HG03095 (cell line): ENCODE measurements at regions not wholly inside any gene's neighbourhood (a gene's known extent, or its start where the extent isn't known, plus 50 kb on each side); places are given as distances from the start of the nearest gene placed in this dataset.

ENCODE experiments used
- ATAC-seq: cut with Tn5 transposase; IDR thresholded peaks from one replicate; pipeline ENCODE4 v1.9.1; 2021; ENCODE audit warnings: moderate library complexity; ENCODE audit not compliant: unreplicated experiment

DNA sequence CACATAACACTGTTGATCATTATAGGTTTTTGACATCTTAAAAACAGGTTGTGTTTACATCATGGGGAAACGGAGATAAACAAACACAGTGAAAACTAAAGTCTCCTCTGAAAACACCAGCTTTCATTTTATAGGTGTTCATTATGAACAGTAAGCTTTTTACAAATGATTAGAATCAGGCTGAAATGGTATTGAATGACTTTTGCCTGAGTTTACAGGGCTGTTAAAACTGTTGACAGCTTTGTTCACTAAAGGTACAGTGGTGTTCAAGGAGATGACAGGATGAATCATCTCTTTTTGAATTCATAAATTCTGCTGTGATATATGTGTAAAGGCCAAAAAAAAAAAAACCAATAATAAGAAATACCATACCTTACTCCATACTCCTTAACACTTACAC lies 184.6 kb upstream of the CNTN5 start:
- ATAC-seq: no peak

- ATAC-seq: no peak
Measured at GRCh38 chr11:98842187-98842586, 178.6 kb upstream of the CNTN5 start.

- no peak for ATAC-seq
Measured at GRCh38 chr11:98862169-98862568, 158.6 kb upstream of the CNTN5 start.

DNA sequence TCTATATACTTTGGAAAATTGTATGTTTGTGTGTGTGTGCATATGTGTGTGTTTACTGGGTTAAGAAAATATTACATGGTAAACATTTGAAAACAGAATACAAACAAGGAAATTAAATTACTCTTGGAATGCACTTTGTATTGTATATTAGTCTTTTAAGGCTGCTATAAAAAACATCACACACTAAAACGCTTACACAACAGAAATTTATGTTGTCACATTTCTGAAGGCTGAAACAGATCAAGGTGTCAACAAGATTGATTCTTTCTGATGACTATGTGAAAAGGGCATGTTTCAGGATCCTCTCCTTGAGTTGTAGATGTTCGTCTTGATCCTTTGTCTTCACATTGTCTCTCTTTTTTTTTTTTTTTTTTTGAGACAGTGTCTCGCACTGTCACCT lies 149.1 kb upstream of the CNTN5 start:
- ATAC-seq: no peak

- ATAC-seq: no peak
Measured at GRCh38 chr11:98874050-98874449, 146.7 kb upstream of the CNTN5 start.

GRCh38 chr11:98895936-98896335 lies 124.8 kb upstream of the CNTN5 start:
- no peak for ATAC-seq

DNA sequence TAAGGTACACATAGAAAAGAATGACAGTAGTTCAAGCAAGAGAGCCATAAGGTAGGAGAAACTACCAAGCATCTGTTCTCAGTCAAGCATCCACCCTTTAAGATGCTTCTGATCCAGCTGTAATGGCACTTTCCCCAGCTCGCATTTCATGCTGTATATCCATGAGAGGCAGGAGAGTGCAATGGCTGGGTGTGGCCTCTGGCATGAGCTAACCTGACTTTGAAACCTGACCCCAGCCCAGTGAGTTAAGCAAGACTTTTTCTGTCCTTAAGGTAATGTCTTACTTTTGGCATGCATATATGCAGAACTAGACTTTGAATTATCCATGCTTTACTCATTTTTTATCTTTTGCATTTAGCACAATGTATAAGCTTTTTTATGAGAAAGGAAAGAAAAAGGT lies 79.8 kb upstream of the CNTN5 start:
- no peak for ATAC-seq

DNA sequence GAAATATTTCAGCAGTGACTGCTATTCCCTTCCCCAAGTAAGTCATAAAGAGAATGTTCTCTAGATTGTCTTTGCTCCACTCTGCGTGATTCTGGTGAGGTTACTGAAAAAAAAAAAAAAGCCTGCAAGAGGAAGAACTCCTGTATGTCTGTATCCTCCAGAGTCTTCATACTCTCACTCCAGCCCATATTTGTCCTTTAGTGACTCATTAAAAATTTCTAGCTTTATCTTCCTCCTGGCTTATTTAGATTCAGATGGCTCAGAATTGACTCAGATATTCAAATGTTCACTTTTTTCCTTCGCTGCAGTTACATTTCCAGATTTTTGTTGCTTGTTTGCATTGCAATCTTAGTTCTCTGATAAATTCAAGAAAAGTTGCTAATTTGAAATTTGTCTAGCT lies 76.3 kb upstream of the CNTN5 start:
- ATAC-seq: no peak

GRCh38 chr11:98952107-98952506 lies 68.6 kb upstream of the CNTN5 start:
- ATAC-seq: no peak

DNA sequence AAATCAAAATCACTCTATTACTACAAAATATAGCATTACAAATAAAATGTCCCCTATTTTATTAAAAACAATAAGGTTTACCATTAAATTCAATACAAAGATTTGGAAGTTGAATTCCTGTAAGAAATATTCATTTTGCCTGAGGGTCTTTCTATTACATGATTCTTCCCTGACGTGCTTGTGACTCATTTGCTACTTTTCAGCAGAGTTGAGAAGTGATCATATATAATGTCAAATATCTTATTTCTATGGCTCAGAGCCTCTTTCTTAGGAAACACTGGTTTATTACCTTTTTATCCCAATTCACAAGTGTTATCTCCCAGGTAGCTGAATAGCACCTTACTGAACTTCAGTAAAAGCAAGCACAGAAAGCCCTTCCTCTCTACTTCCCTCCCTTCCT lies 65.2 kb upstream of the CNTN5 start:
- ATAC-seq: no peak

GRCh38 chr11:98964146-98964545 lies 56.6 kb upstream of the CNTN5 start:
- no peak for ATAC-seq

GRCh38 chr11:98965358-98965757 lies 55.4 kb upstream of the CNTN5 start:
- ATAC-seq: no peak

DNA sequence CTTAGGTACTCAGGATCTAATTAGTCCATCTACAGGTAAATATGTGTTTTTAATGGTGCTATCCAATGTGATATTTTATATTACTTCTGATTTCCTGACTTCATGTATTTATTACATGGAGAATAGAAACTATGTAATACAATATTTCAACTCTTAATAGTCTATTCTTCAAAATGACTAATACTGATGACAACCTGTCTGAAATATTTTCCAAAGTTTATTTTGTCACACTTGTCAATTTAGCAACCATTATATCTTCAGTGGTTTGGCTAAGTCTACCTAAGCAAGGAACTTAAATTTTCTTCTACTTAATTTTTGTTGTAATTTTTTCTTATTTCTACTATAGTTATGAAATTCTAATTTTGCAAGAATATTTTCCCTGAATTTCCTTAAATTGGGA lies 55.0 kb upstream of the CNTN5 start:
- no peak for ATAC-seq

DNA sequence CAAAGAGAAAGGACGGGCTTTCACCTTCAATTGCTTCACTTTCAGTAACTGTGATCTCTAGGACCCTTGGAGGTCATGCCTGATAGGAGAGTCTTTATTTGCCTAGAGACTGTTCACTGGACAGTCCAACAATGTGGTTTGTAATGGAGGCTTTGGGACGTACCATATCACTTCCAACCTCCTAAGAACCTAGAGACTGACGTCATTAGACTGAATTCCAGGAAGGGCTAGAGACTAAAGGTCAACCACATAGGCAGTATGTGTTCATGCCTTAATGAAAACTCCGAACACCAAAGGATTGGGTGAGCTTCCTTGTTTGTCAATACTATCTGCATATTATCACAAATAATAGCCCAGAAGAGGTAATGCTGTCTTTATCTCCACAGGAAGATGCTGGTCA lies 53.7 kb upstream of the CNTN5 start:
- ATAC-seq: no peak
